AG09309 (cell line): ENCODE measurements at regions not wholly inside any gene's neighbourhood (a gene's known extent, or its start where the extent isn't known, plus 50 kb on each side); places are given as distances from the start of the nearest gene placed in this dataset.

Source experiments
- DNase-seq: peaks from one replicate; pipeline ENCODE4 v3.0.0-alpha.2; 2010; ENCODE audit warnings: low read depth
- H3K4me3 ChIP-seq: 2 replicates; pipeline ENCODE4 v1.5.1; 2011; ENCODE audit warnings: mild to moderate bottlenecking, low read depth, low read length, moderate library complexity; ENCODE audit not compliant: control insufficient read depth
- TF ChIP-seq, protein P1 (sequence below): IDR thresholded peaks from 2 replicates; pipeline ENCODE4 v1.5.1; 2011; ENCODE audit warnings: mild to moderate bottlenecking, low read depth, low read length, inconsistent platforms; ENCODE audit not compliant: insufficient read depth, control insufficient read depth; ENCODE audit errors: missing control alignments

DNA sequence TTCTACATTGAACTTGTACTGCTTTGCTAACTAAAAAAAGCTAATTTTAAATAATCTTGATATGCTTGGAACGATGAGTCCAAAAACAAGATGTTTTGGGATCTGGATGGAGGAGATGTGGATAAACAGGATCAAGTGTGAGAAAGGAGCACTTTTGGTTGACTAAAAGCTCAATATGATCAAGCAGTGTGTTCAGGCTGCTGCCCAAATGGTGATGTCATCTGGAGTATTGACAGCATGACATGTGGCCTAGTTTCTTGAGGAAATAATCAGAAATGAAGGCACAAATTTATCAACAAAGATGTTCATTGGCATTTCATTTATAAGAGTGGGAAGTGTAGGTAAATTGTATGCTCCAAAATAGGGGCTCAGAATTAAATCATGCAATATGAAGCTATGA, 161.2 kb downstream of the SOX2 start:
- TF ChIP-seq, protein P1, sequence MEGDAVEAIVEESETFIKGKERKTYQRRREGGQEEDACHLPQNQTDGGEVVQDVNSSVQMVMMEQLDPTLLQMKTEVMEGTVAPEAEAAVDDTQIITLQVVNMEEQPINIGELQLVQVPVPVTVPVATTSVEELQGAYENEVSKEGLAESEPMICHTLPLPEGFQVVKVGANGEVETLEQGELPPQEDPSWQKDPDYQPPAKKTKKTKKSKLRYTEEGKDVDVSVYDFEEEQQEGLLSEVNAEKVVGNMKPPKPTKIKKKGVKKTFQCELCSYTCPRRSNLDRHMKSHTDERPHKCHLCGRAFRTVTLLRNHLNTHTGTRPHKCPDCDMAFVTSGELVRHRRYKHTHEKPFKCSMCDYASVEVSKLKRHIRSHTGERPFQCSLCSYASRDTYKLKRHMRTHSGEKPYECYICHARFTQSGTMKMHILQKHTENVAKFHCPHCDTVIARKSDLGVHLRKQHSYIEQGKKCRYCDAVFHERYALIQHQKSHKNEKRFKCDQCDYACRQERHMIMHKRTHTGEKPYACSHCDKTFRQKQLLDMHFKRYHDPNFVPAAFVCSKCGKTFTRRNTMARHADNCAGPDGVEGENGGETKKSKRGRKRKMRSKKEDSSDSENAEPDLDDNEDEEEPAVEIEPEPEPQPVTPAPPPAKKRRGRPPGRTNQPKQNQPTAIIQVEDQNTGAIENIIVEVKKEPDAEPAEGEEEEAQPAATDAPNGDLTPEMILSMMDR, result no peak
- DNase-seq, result no peak
- no peak overlapping the region for H3K4me3 ChIP-seq

DNA sequence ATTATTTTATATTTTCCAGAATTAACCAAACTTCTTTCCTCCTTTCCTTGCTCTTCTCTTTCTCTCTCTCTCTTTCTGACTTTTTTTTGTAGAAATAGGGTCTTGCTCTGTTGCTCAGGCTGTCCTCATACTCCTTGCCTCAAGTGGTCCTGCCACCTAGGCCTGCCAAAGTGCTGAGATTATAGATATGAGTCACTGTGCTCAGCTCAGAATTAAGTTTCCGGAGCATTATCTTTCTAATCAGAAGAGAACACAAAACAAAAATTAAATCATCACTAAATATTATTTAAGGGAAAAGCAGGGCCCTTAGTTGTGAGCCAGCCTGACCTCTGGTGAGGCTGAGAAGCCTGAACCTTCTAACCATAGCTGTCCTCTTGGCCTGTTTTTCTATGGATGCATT, 168.2 kb downstream of the SOX2 start:
- H3K4me3 ChIP-seq, result no peak overlapping the region
- TF ChIP-seq, protein P1, result no peak
- no peak for DNase-seq

DNA sequence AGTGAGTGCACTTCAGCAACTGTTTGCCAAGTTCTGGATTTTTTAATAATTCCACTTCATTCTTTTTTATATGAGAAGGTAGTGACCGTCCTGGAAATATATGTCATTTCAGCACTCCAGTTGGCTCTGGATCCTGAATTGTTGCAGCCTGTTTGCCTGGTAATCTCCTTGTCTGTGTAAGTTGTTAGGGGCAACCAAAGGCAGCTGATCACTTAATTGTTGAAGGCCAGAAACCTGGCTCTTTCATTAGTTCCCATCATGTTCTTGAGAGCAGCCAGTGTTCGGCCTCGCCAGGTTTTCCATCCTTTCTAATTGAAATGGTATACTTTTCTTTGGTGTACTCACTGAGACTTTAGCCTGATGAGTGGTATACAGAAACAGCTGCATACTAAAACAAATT, 168.6 kb downstream of the SOX2 start:
- no peak for DNase-seq
- TF ChIP-seq, protein P1, result no peak
- H3K4me3 ChIP-seq, result no peak overlapping the region

DNA sequence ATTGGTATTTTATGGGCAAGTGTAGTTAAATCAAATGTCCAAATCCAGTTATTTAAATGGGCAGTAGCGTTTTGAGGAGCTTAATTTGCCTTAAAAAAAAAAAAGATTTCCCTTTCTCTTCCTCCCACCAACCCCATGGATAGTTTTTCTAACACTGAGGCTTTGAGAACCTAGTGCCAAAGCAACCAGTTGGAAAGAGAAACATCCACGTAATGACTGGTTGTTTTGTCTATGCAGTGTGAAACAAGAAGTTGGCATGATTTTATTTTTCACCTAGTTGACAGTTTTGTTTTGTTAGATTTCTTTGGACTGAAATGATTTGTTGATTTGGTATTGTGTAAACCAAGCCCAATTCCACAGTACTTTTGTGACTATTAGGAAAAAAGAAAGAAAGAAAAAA, 170.0 kb downstream of the SOX2 start:
- H3K4me3 ChIP-seq, result no peak overlapping the region
- no peak for DNase-seq
- TF ChIP-seq, protein P1, result no peak

DNA sequence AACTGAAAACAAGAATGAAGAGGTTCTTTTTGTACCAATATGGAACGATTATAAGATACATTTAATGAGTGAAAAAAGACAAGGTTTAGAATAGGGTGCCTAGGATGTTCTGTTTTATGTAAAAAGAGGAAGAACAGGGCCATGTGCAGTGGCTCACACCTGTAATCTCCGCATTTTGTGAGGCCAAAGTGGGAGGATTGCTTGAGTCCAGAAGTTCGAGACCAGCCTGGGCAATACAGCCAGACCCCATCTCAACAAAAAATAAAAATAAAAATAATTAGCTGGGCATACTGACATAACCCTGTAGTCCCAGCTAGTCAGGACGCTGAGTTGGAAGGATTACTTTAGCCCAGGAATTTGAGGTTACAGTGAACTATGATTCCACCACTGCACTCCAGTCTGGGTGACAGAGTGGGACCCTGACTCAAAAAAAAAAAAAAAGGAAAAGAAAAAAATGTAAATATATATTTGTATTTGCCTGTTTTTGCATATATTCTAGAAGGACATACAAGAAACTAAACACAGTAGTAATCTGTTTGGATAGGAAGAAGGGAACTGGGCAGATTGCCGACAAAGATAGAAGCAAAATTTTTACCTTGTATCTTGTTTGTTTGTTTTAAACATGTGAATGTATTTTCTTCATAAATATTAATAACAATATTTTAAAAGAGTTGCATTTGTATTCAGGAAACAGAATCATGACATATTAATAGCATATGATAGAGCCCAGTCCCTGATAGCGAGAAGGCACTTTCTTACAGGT, 174.3 kb downstream of the SOX2 start:
- DNase-seq, result no peak
- no peak overlapping the region for H3K4me3 ChIP-seq
- TF ChIP-seq, protein P1, result no peak

DNA sequence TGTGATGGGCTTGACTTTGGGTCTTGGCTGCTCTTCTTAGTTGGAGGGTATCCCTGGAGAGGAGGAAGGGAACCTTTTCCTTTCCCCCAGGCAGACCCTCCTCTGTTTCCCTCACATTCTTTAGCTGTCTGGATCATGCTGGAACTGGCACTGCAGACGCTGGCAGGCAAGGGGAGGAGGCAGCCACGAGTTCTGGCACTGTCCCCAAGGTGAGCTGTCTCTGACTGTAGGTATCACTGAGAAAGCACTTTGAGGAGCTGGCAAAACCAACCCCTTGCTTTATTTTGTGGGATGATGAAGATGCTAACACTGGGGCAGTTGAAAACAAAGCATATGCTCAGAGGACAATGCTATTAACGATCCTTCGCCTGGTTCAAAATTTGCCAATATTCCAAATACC, 175.0 kb downstream of the SOX2 start:
- TF ChIP-seq, protein P1, result no peak
- H3K4me3 ChIP-seq, result no peak overlapping the region
- DNase-seq, result no peak
